ENCODE measurements at regions not wholly inside any gene's neighbourhood (a gene's known extent, or its start where the extent isn't known, plus 50 kb on each side); places are given as distances from the start of the nearest gene placed in this dataset.

- no TSS peak for BruUV-seq (replicated peaks)
- no peaks in the 10 kb centered on the region for H3K36me3 ChIP-seq (ENCODE audit: insufficient read depth, low read length, poor library complexity, severe bottlenecking)
- POLR2A ChIA-PET (ENCODE audit: low non-redundant PET) = interaction anchor here (0.6 kb wide), 1 partner anchor 30 kb away, joined by 3 read pairs; no protein-coding TSS in a partner anchor
- no peaks in the 10 kb centered on the region for H3K4me1 ChIP-seq (ENCODE audit: insufficient read depth, low read length, poor library complexity, severe bottlenecking)
- H3K4me3 ChIP-seq (ENCODE audit: low read depth, low read length, poor library complexity, severe bottlenecking) = no peak overlapping the region
- no peaks in the 10 kb centered on the region for H3K27me3 ChIP-seq (replicated peaks; ENCODE audit: insufficient read depth, low read depth, low read length, poor library complexity)
- intact Hi-C loops (cut with micrococcal nuclease; ENCODE audit: unreplicated experiment) = no loop called here
- TF ChIP-seq EZH2 (IDR thresholded peaks at IDR 0.05; ENCODE audit: borderline replicate concordance, low read depth, low read length, poor library complexity, severe bottlenecking) (no peak), CTCF (conservative IDR thresholded peaks at IDR 0.05; ENCODE audit: low read depth, low read length) (no peak)
- H3K9me3 ChIP-seq (ENCODE audit: low read depth, low read length, poor library complexity, severe bottlenecking) = no peaks in the 10 kb centered on the region
- no peak for DNase-seq (ENCODE audit: low spot score)
- no peak overlapping the region for H3K27ac ChIP-seq (ENCODE audit: low read depth, low read length, poor library complexity, severe bottlenecking)
- CTCF ChIA-PET = no interaction called here
Measured at GRCh38 chr4:137263206-137263605, 269.1 kb downstream of the PCDH18 start.

- BruUV-seq (replicated peaks) = no TSS peak
- H3K27ac ChIP-seq (ENCODE audit: low read depth, low read length, poor library complexity, severe bottlenecking) = no peak overlapping the region
- CTCF ChIA-PET = no interaction called here
- H3K9me3 ChIP-seq (ENCODE audit: low read depth, low read length, poor library complexity, severe bottlenecking) = no peaks in the 10 kb centered on the region
- no peak for DNase-seq (ENCODE audit: low spot score)
- H3K4me3 ChIP-seq (ENCODE audit: low read depth, low read length, poor library complexity, severe bottlenecking) = no peak overlapping the region
- POLR2A ChIA-PET (ENCODE audit: low non-redundant PET) = no interaction called here
- no peaks in the 10 kb centered on the region for H3K27me3 ChIP-seq (replicated peaks; ENCODE audit: insufficient read depth, low read depth, low read length, poor library complexity)
- TF ChIP-seq EZH2 (IDR thresholded peaks at IDR 0.05; ENCODE audit: borderline replicate concordance, low read depth, low read length, poor library complexity, severe bottlenecking) (no peak), CTCF (conservative IDR thresholded peaks at IDR 0.05; ENCODE audit: low read depth, low read length) (no peak)
- H3K4me1 ChIP-seq (ENCODE audit: insufficient read depth, low read length, poor library complexity, severe bottlenecking) = no peaks in the 10 kb centered on the region
- no peaks in the 10 kb centered on the region for H3K36me3 ChIP-seq (ENCODE audit: insufficient read depth, low read length, poor library complexity, severe bottlenecking)
- intact Hi-C loops (cut with micrococcal nuclease; ENCODE audit: unreplicated experiment) = no loop called here
Measured at GRCh38 chr4:137253949-137254348, 278.3 kb downstream of the PCDH18 start.

- TF ChIP-seq CTCF (conservative IDR thresholded peaks at IDR 0.05; ENCODE audit: low read depth, low read length) (no peak), EZH2 (IDR thresholded peaks at IDR 0.05; ENCODE audit: borderline replicate concordance, low read depth, low read length, poor library complexity, severe bottlenecking) (no peak)
- CTCF ChIA-PET = no interaction called here
- Histone ChIP-seq H3K27me3 (replicated peaks; ENCODE audit: insufficient read depth, low read depth, low read length, poor library complexity) (no peaks in the 10 kb centered on the region), H3K36me3 (ENCODE audit: insufficient read depth, low read length, poor library complexity, severe bottlenecking) (no peaks in the 10 kb centered on the region), H3K9me3 (ENCODE audit: low read depth, low read length, poor library complexity, severe bottlenecking) (no peaks in the 10 kb centered on the region), H3K27ac (ENCODE audit: low read depth, low read length, poor library complexity, severe bottlenecking) (no peak overlapping the region), H3K4me1 (ENCODE audit: insufficient read depth, low read length, poor library complexity, severe bottlenecking) (no peaks in the 10 kb centered on the region), H3K4me3 (ENCODE audit: low read depth, low read length, poor library complexity, severe bottlenecking) (no peak overlapping the region)
- POLR2A ChIA-PET (ENCODE audit: low non-redundant PET) = no interaction called here
- DNase-seq (ENCODE audit: low spot score) = no peak
- intact Hi-C loops (cut with micrococcal nuclease; ENCODE audit: unreplicated experiment) = no loop called here
- no TSS peak for BruUV-seq (replicated peaks)
Measured at GRCh38 chr4:137249112-137249511, 283.2 kb downstream of the PCDH18 start.

All from A673 (cell line).